IMR-90 (cell line): ENCODE measurements at regions not wholly inside any gene's neighbourhood (a gene's known extent, or its start where the extent isn't known, plus 50 kb on each side); places are given as distances from the start of the nearest gene placed in this dataset.

Experiments
- CTCF ChIP-seq: conservative IDR thresholded peaks from 2 replicates; pipeline ENCODE4 v1.5.1; 2012; ENCODE audit warnings: mild to moderate bottlenecking, low read depth, low read length, improper control_type of control experiment
- FOS ChIP-seq: fragments of 150-350 bp; IDR thresholded peaks from 2 replicates; pipeline ENCODE4 v1.6.1; 2016; ENCODE audit warnings: low read depth, low read length

GRCh38 chr18:46344416-46345180 lies 240.4 kb downstream of the HAUS1 start:
- TF ChIP-seq FOS (no peak), CTCF (no peak)
